ENCODE measurements at regions not wholly inside any gene's neighbourhood (a gene's known extent, or its start where the extent isn't known, plus 50 kb on each side); places are given as distances from the start of the nearest gene placed in this dataset.

DNA sequence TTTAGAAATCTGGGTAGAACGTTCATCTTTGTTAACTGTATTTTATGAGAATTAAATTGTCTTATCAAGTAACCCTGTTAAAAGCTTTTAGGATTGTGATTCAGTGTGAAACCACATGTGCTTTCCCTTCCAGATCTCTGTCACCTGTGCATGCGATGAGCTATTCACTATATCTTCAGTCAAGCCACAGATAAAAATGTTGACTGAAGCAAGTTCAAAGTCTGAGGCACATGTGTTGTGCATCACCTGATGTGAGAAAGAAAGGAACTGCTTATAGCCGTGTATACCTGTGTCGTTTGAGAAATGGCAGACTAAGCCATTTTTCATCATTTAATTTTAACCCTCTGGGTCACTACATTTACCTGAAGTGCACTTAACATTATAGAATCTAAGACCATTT lies 1088.9 kb upstream of the TENM4 start:
- peaks cover 18% of the 10 kb centered on the region for H3K9me3 Mint-ChIP-seq
- TF ChIP-seq, protein P1, sequence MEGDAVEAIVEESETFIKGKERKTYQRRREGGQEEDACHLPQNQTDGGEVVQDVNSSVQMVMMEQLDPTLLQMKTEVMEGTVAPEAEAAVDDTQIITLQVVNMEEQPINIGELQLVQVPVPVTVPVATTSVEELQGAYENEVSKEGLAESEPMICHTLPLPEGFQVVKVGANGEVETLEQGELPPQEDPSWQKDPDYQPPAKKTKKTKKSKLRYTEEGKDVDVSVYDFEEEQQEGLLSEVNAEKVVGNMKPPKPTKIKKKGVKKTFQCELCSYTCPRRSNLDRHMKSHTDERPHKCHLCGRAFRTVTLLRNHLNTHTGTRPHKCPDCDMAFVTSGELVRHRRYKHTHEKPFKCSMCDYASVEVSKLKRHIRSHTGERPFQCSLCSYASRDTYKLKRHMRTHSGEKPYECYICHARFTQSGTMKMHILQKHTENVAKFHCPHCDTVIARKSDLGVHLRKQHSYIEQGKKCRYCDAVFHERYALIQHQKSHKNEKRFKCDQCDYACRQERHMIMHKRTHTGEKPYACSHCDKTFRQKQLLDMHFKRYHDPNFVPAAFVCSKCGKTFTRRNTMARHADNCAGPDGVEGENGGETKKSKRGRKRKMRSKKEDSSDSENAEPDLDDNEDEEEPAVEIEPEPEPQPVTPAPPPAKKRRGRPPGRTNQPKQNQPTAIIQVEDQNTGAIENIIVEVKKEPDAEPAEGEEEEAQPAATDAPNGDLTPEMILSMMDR (IDR thresholded peaks at IDR 0.05): no peak
- no peak overlapping the region for H3K27ac Mint-ChIP-seq
- DNase-seq: no peak
- H3K36me3 Mint-ChIP-seq (ENCODE audit: low read depth): peaks cover 5% of the 10 kb centered on the region
- peaks cover 4% of the 10 kb centered on the region for H3K27me3 Mint-ChIP-seq (ENCODE audit: low read depth, poor library complexity)
- no peaks in the 10 kb centered on the region for H3K4me1 Mint-ChIP-seq
- no peak overlapping the region for H3K4me3 Mint-ChIP-seq

DNA sequence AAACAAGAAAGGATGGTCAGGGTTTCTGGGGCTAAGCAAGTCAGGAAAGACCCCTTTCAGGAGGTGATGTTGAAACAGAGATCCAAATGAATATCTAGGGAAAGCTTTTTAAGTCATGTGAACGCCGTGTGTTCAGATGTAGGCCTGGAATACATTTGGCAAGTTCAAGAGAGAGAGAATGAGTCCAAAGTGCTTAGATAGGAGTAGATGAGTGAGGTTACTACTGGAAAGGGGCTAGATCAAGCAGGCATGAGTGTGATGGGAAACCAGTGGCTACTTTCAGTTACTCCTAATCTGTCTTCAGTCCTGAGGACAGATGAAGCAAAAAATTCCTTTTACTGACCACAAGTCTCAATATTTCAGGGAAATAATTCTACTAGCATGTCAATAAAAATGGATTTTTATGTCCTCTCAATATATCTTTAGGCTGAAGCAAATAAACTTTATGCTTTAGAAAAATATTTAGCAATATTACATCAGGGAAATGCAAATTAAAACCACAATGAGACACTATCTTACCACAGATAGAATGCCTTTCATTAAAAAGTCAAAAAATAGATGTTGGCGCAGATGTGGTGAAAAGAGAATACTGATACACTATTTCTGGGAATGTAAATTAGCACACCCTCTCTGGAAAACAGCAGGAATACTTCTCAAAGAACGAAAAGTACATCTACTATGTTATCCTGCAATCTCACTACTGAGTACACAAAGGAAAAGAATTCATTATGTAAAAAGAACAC lies 1085.0 kb upstream of the TENM4 start:
- Mint-ChIP-seq H3K36me3 (ENCODE audit: low read depth) (no peaks in the 10 kb centered on the region), H3K27me3 (ENCODE audit: low read depth, poor library complexity) (no peaks in the 10 kb centered on the region), H3K27ac (no peak overlapping the region), H3K4me1 (no peaks in the 10 kb centered on the region), H3K9me3 (no peaks in the 10 kb centered on the region), H3K4me3 (no peak overlapping the region)
- TF ChIP-seq, protein P1 (IDR thresholded peaks at IDR 0.05): no peak
- no peak for DNase-seq

DNA sequence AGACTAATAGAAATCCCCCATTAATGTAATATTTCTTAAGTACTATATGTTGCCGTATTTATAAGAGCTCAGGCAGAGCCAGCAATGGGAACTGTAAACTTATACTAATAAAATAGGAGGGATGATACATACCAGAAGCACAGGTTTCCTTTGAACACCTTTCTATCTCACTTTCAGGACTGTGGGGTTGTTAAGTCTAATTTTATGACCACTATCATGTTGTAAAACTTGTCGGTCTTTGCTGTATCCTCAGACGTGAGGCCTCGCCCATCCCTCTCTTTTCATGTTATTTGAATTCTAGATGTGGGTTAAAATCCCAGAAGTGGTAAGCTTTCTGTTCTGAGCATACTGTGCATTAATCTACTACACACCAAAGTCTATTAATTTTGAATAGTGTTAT lies 1083.5 kb upstream of the TENM4 start:
- Mint-ChIP-seq H3K27me3 (ENCODE audit: low read depth, poor library complexity) (no peaks in the 10 kb centered on the region), H3K9me3 (no peaks in the 10 kb centered on the region), H3K4me1 (peaks cover 13% of the 10 kb centered on the region), H3K4me3 (no peak overlapping the region), H3K27ac (no peak overlapping the region), H3K36me3 (ENCODE audit: low read depth) (no peaks in the 10 kb centered on the region)
- no peak for DNase-seq
- TF ChIP-seq, protein P1 (IDR thresholded peaks at IDR 0.05): no peak

DNA sequence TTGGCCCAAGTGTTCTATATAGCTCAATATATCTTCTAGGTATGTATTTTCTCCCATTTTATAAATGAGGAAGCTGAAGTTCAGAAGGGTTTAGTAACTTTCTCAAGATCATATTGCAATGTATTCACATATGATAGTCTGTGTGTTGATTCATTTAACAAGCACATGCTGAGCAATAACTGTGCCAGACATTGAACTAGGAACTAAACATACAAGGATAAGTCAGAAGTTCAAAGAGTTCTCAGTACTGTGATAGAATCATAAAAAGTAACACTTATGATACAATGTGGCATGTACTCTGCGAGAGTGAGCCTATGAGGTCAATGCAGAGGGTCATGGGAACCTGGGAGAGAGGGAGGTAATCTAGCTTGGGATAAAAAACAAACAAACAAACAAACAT lies 1082.2 kb upstream of the TENM4 start:
- Mint-ChIP-seq H3K36me3 (ENCODE audit: low read depth) (no peaks in the 10 kb centered on the region), H3K27ac (no peak overlapping the region)

DNA sequence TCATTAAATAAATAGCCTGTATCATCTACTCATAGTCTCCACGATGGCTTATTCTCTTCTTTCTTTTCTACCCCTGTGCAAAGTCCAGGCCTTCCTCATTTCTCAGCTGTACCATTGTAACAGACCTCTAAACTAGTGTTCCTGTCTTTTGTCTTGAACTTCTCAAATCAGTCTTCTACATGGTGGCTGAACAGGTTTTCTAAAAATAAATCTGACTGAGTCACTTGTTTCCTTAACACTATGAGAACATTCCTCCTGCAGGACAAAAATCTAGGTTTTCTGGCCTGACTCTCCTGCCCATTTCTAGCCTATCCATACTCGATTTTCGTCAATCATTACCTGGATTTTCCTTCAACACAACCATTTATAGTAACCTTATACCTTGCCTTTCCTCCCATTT lies 1080.8 kb upstream of the TENM4 start:
- TF ChIP-seq, protein P1 (IDR thresholded peaks at IDR 0.05): no peak
- no peak for DNase-seq
- Mint-ChIP-seq H3K36me3 (ENCODE audit: low read depth) (no peaks in the 10 kb centered on the region), H3K27ac (no peak overlapping the region), H3K4me1 (peaks cover 20% of the 10 kb centered on the region), H3K27me3 (ENCODE audit: low read depth, poor library complexity) (no peaks in the 10 kb centered on the region), H3K9me3 (no peaks in the 10 kb centered on the region), H3K4me3 (no peak overlapping the region)

More for the DNA sequence above, 1082.2 kb upstream of the TENM4 start:
- Mint-ChIP-seq H3K4me1 (peaks cover 13% of the 10 kb centered on the region), H3K9me3 (no peaks in the 10 kb centered on the region), H3K4me3 (no peak overlapping the region), H3K27me3 (ENCODE audit: low read depth, poor library complexity) (no peaks in the 10 kb centered on the region)
- DNase-seq: no peak
- TF ChIP-seq, protein P1 (IDR thresholded peaks at IDR 0.05): no peak

DNA sequence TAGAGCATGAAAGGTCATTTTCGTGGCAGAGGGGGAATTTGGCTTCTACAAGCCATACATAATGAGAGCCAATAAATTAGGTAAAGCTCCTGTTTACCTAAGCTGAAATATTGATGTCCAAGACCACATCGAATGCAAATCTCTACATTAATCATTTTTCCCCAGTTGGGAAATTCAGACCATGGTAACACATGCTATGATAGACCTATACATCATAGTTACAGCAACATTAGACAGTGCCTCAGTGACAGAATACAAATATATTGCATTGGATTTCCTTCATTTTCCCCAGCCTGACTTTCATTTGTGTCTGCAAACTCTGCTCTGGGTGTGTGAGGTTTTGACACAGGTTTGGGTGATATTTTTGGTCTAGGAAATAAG lies 1079.7 kb upstream of the TENM4 start:
- Mint-ChIP-seq H3K36me3 (ENCODE audit: low read depth) (no peaks in the 10 kb centered on the region), H3K27ac (no peak overlapping the region), H3K4me3 (no peak overlapping the region), H3K4me1 (peaks cover 20% of the 10 kb centered on the region), H3K27me3 (ENCODE audit: low read depth, poor library complexity) (no peaks in the 10 kb centered on the region), H3K9me3 (no peaks in the 10 kb centered on the region)
- TF ChIP-seq, protein P1 (IDR thresholded peaks at IDR 0.05): no peak
- no peak for DNase-seq

Measured in nephron progenitor cell (in vitro differentiated cells).